DND-41 (cell line): ENCODE measurements at regions not wholly inside any gene's neighbourhood (a gene's known extent, or its start where the extent isn't known, plus 50 kb on each side); places are given as distances from the start of the nearest gene placed in this dataset.

Source experiments
- ATAC-seq: fragments of 200-7000 bp; cut with Tn5 transposase; 3 replicates; pipeline ENCODE4 v1.9.1; 2021; ENCODE audit warnings: low read depth; ENCODE audit not compliant: insufficient read depth
- DNase-seq: peaks from one replicate; pipeline ENCODE4 v3.0.0-alpha.2; 2020
- H2AFZ ChIP-seq: 2 replicates; pipeline ENCODE4 v1.6.0; 2012; ENCODE audit warnings: low read depth, low read length
- H3K27ac ChIP-seq: 2 replicates; pipeline ENCODE4 v1.5.1; 2012; ENCODE audit warnings: low read length, inconsistent platforms
- H3K27me3 ChIP-seq: fragments of 200-600 bp; sonication (generic); 2 replicates; pipeline ENCODE4 v1.6.0; 2012; ENCODE audit warnings: low read length, mild to moderate bottlenecking, inconsistent platforms; ENCODE audit not compliant: insufficient read depth, poor library complexity
- H3K36me3 ChIP-seq: 2 replicates; pipeline ENCODE4 v1.5.1; 2012; ENCODE audit warnings: low read length, inconsistent platforms; ENCODE audit not compliant: insufficient read depth
- H3K4me1 ChIP-seq: 2 replicates; pipeline ENCODE4 v1.5.1; 2012; ENCODE audit warnings: mild to moderate bottlenecking, low read length; ENCODE audit not compliant: insufficient read depth
- H3K4me2 ChIP-seq: 2 replicates; pipeline ENCODE4 v1.6.0; 2012; ENCODE audit warnings: mild to moderate bottlenecking, moderate library complexity, low read length, inconsistent platforms; ENCODE audit not compliant: insufficient read depth
- H3K4me3 ChIP-seq, 2 experiments: fragments of 200-600 bp in 1 of 2; shearing (Covaris generic) in 1 of 2; 2 replicates each; pipeline ENCODE4 v1.5.1; 2012 to 2016; ENCODE audit warnings: inconsistent platforms in 2 of 2, low read length in 2 of 2, mild to moderate bottlenecking in 2 of 2, low read depth in 1 of 2, moderate library complexity in 1 of 2
- H3K79me2 ChIP-seq: 2 replicates; pipeline ENCODE4 v1.6.0; 2012; ENCODE audit warnings: low read length, inconsistent platforms; ENCODE audit not compliant: insufficient read depth
- H3K9ac ChIP-seq: 2 replicates; pipeline ENCODE4 v1.6.0; 2012; ENCODE audit warnings: low read depth, mild to moderate bottlenecking, inconsistent platforms, low read length, moderate library complexity
- H3K9me3 ChIP-seq: 2 replicates; pipeline ENCODE4 v1.5.1; 2012; ENCODE audit warnings: low read length, moderate library complexity, mild to moderate bottlenecking, inconsistent platforms; ENCODE audit not compliant: insufficient read depth, severe bottlenecking
- H4K20me1 ChIP-seq: 2 replicates; pipeline ENCODE4 v1.6.0; 2012; ENCODE audit warnings: low read length; ENCODE audit not compliant: insufficient read depth
- EZH2 ChIP-seq: IDR thresholded peaks from 3 replicates; pipeline ENCODE4 v1.6.1; 2012; ENCODE audit warnings: borderline replicate concordance, low read depth, mild to moderate bottlenecking, moderate library complexity, low read length, inconsistent platforms; ENCODE audit not compliant: severe bottlenecking
- TF ChIP-seq, protein P1 (sequence below): IDR thresholded peaks from 2 replicates; pipeline ENCODE4 v1.5.1; 2012; ENCODE audit warnings: borderline replicate concordance, low read length, moderate library complexity, mild to moderate bottlenecking; ENCODE audit not compliant: poor library complexity, severe bottlenecking; ENCODE audit errors: extremely low read depth

DNA sequence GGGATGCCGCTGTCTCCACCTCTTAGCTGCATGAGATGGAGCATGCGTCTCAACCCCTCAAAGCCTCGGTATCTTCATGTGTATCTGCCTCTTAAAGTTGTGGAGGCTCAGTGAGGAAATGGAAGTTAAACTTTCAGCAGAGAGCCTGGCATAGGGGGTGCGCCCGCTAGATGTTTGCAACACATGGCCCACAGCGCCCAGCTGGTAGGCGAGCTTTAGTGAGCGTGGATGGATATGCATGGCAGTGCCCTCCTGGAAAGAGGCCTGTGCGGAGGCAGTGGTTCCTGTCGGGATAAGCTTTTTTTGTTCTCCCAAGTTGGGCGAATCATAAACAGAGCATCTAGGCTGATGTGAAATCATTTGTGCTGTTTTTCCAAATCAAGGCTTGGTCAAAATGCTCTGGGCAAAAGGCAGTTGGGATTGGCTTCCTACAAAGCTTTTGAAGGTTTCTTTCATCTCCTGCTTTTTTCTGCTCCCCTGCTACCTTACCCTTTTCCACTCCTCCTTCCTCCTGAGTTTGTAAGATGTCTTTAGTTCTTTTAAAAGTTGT lies 272.4 kb upstream of the TPM1 start:
- Histone ChIP-seq H3K27ac (no peak overlapping the region), H3K9ac (no peak overlapping the region), H2AFZ (no peak overlapping the region), H3K27me3 (no peaks in the 10 kb centered on the region), H3K36me3 (no peaks in the 10 kb centered on the region), H3K4me2 (no peak overlapping the region), H3K9me3 (no peaks in the 10 kb centered on the region), H3K4me1 (no peaks in the 10 kb centered on the region), H4K20me1 (no peaks in the 10 kb centered on the region), H3K79me2 (no peaks in the 10 kb centered on the region), H3K4me3 (no peak overlapping the region)
- TF ChIP-seq EZH2 = no peak
- TF ChIP-seq, protein P1, sequence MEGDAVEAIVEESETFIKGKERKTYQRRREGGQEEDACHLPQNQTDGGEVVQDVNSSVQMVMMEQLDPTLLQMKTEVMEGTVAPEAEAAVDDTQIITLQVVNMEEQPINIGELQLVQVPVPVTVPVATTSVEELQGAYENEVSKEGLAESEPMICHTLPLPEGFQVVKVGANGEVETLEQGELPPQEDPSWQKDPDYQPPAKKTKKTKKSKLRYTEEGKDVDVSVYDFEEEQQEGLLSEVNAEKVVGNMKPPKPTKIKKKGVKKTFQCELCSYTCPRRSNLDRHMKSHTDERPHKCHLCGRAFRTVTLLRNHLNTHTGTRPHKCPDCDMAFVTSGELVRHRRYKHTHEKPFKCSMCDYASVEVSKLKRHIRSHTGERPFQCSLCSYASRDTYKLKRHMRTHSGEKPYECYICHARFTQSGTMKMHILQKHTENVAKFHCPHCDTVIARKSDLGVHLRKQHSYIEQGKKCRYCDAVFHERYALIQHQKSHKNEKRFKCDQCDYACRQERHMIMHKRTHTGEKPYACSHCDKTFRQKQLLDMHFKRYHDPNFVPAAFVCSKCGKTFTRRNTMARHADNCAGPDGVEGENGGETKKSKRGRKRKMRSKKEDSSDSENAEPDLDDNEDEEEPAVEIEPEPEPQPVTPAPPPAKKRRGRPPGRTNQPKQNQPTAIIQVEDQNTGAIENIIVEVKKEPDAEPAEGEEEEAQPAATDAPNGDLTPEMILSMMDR = no peak
- no peak for DNase-seq
- no peak for ATAC-seq

DNA sequence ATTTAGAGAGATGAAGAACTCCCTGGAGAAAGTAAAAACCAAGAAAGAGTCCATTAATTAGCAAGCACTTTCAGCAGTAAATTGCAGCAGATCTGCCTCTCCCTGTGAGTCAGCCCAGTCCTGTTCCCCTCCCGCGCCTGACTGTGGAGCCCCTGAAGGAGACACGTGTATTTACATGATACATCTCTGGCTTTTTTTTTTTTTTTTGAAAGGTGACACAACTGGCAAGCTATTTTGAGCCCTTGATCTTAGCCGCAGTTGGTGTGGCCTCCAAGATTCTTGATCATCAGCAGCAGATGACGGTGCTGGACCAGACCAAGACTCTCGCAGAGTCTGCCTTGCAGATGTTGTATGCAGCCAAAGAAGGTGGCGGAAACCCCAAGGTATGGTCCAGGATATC lies 271.8 kb upstream of the TPM1 start:
- H3K4me2 ChIP-seq = no peak overlapping the region
- TF ChIP-seq, protein P1 = no peak
- TF ChIP-seq EZH2 = no peak
- ATAC-seq = no peak
- H4K20me1 ChIP-seq = no peaks in the 10 kb centered on the region
- no peak overlapping the region for H3K9ac ChIP-seq
- H3K4me3 ChIP-seq = no peak overlapping the region
- no peak overlapping the region for H3K27ac ChIP-seq
- no peaks in the 10 kb centered on the region for H3K9me3 ChIP-seq
- no peak overlapping the region for H2AFZ ChIP-seq
- no peak for DNase-seq
- no peaks in the 10 kb centered on the region for H3K4me1 ChIP-seq
- no peaks in the 10 kb centered on the region for H3K79me2 ChIP-seq
- no peaks in the 10 kb centered on the region for H3K36me3 ChIP-seq
- no peaks in the 10 kb centered on the region for H3K27me3 ChIP-seq

DNA sequence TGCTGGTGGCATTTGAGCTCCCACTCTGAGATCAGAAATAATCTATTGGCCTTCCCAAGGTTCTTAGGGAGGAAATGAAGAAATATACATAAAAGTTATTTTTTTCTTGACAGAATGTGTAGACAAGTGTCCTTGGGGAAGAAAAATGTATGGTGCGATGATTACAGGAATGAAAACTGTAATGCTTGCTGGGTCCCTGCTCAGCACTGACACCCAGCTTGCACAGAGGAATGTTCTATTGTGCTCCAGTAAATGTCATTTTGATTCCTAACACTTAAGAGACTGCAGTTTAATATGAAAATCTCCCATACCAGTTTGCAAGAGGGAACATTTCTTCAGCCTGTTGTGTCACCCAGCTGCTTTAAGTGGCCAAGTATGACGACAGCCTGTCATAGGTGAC lies 271.3 kb upstream of the TPM1 start:
- Histone ChIP-seq H3K36me3 (no peaks in the 10 kb centered on the region), H3K27me3 (no peaks in the 10 kb centered on the region), H3K79me2 (no peaks in the 10 kb centered on the region), H3K4me3 (no peak overlapping the region), H2AFZ (no peak overlapping the region), H3K9ac (no peak overlapping the region), H3K4me1 (no peaks in the 10 kb centered on the region), H3K27ac (no peak overlapping the region), H3K9me3 (no peaks in the 10 kb centered on the region), H3K4me2 (no peak overlapping the region), H4K20me1 (no peaks in the 10 kb centered on the region)
- TF ChIP-seq EZH2 = no peak
- TF ChIP-seq, protein P1 = no peak
- ATAC-seq = no peak
- DNase-seq = no peak
